ENCODE measurements at regions not wholly inside any gene's neighbourhood (a gene's known extent, or its start where the extent isn't known, plus 50 kb on each side); places are given as distances from the start of the nearest gene placed in this dataset.

GRCh38 chr3:111480091-111480490 is 61.9 kb upstream of the CD96 start:
- no peak for DNase-seq

DNA sequence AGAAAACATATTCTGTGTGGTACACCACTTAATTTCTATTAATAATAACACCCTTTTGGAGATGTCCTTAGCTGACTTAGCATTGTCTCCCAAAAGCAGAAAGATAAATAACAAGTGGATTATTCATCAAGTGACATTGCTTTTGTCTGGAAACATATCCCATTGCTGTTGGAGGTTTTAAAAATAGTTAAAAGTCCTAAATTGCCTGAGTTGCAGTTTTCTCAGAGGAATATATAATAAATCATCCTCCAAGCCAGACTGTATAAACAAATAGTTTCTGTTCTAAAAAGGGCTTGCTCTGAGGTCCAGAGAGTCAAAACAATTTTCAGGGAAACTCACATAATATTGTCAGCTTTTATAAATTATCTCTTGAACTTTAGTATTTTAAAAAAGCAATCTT is 60.4 kb upstream of the CD96 start:
- peak; percentile 8 for DNase-seq

DNA sequence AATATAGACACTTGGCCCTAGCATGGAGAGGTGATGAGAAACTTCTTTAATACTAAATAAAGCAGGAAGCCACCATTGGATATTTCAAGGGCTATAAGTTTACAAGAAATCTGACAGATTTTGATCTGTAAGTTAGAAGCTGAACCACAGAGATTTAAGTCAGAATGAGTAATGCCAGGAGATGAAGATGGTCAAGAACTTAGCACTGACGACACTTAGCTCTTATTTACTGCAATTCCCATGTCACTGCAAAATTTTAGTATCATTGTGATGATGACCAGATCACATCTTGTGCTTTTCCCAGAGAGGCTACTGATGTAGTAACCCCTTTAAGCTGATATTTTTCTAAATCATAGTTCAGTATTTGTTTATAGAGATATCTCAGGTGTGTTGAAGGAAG is 59.4 kb upstream of the CD96 start:
- no peak for DNase-seq

DNA sequence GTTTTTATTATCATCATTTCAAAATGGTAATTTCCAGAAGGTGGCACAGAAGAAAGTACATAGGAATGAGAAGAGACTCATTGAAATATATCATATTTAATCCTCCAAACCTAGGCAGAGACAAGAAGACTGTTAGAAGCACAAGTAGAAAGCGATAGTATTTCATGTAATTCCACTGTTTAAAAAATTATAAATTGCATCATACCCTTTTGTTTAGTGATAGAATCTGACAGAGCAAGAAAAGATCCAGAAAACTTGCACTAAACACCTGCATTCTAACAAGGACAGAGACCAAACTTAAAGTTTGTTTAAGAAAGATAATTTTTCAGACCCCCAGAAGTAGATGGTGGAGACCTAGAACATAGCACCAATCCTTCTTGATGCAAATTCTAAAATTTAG is 56.9 kb upstream of the CD96 start:
- DNase-seq = no peak

Measured in fibroblast of skin of right quadriceps (primary cell).